Keratinocyte (primary cell): ENCODE measurements at regions not wholly inside any gene's neighbourhood (a gene's known extent, or its start where the extent isn't known, plus 50 kb on each side); places are given as distances from the start of the nearest gene placed in this dataset.

Source experiments
- DNase-seq: peaks from one replicate; pipeline ENCODE4 v3.0.0-alpha.2; 2011; ENCODE audit warnings: low read depth, missing footprints, low spot score
- FAIRE-seq: peaks from 2 replicates; lab custom pipeline; 2011; peaks lifted over from hg19 to GRCh38; lab: Jason Lieb, UNC
- H2AFZ ChIP-seq: 2 replicates; pipeline ENCODE4 v1.6.0; 2012; ENCODE audit warnings: low read length, control low read depth, inconsistent platforms; ENCODE audit not compliant: control insufficient read depth
- H3K27ac ChIP-seq: 2 replicates; pipeline ENCODE4 v1.5.1; 2011; ENCODE audit warnings: low read length; ENCODE audit not compliant: control insufficient read depth, insufficient read depth
- H3K27me3 ChIP-seq: 3 replicates; pipeline ENCODE4 v1.6.0; 2011; ENCODE audit warnings: low read length; ENCODE audit not compliant: control insufficient read depth, insufficient read depth; ENCODE audit errors: extremely low read depth
- H3K36me3 ChIP-seq, 2 experiments: 2 replicates in 1 of 2; 3 replicates in 1 of 2; pipeline ENCODE4 v1.5.1; 2011; ENCODE audit warnings: low read length in 2 of 2, mild to moderate bottlenecking in 1 of 2; ENCODE audit not compliant: control insufficient read depth in 2 of 2, insufficient read depth in 2 of 2; ENCODE audit errors: extremely low read depth in 1 of 2
- H3K4me1 ChIP-seq: 3 replicates; pipeline ENCODE4 v1.5.1; 2011; ENCODE audit warnings: low read length; ENCODE audit not compliant: control insufficient read depth, insufficient read depth; ENCODE audit errors: extremely low read depth
- H3K4me2 ChIP-seq: 3 replicates; pipeline ENCODE4 v1.6.0; 2011; ENCODE audit warnings: low read depth, low read length; ENCODE audit not compliant: control insufficient read depth, insufficient read depth; ENCODE audit errors: extremely low read depth
- H3K4me3 ChIP-seq, 3 experiments: fragments of 200-600 bp in 1 of 3; sonication (generic) in 1 of 3; 2 replicates in 2 of 3; 3 replicates in 1 of 3; pipeline ENCODE4 v1.5.1; 2011 to 2016; ENCODE audit warnings: low read length in 3 of 3, mild to moderate bottlenecking in 3 of 3, control low read depth in 2 of 3, inconsistent platforms in 1 of 3, low read depth in 1 of 3, mixed read lengths in 1 of 3, mixed run types in 1 of 3, moderate library complexity in 1 of 3; ENCODE audit not compliant: control insufficient read depth in 2 of 3, insufficient read depth in 2 of 3; ENCODE audit errors: extremely low read depth in 1 of 3
- H3K79me2 ChIP-seq: 2 replicates; pipeline ENCODE4 v1.6.0; 2012; ENCODE audit warnings: low read length; ENCODE audit not compliant: control insufficient read depth, insufficient read depth
- H3K9ac ChIP-seq: 3 replicates; pipeline ENCODE4 v1.6.0; 2011; ENCODE audit warnings: low read length; ENCODE audit not compliant: control insufficient read depth, insufficient read depth; ENCODE audit errors: extremely low read depth
- H3K9me1 ChIP-seq: 3 replicates; pipeline ENCODE4 v1.6.0; 2011; ENCODE audit warnings: low read length; ENCODE audit not compliant: control insufficient read depth, insufficient read depth; ENCODE audit errors: extremely low read depth
- H3K9me3 ChIP-seq: 2 replicates; pipeline ENCODE4 v1.5.1; 2012; ENCODE audit warnings: low read depth, low read length; ENCODE audit not compliant: control insufficient read depth
- H4K20me1 ChIP-seq: 3 replicates; pipeline ENCODE4 v1.6.0; 2011; ENCODE audit warnings: low read length; ENCODE audit not compliant: control insufficient read depth, insufficient read depth; ENCODE audit errors: extremely low read depth
- CTCF ChIP-seq, 3 experiments: IDR thresholded peaks in 1 of 3; conservative IDR thresholded peaks in 1 of 3; optimal IDR thresholded peaks in 1 of 3; 2 replicates in 2 of 3; 3 replicates in 1 of 3; pipeline versions ENCODE3 to v1.5.1; 2011; ENCODE audit warnings: low read length in 3 of 3, mild to moderate bottlenecking in 3 of 3, moderate library complexity in 2 of 3, control low read depth in 1 of 3, inconsistent platforms in 1 of 3; ENCODE audit not compliant: insufficient read depth in 2 of 3; ENCODE audit errors: extremely low read depth in 1 of 3
- EZH2 ChIP-seq: IDR thresholded peaks from one replicate; pipeline ENCODE4 v1.6.1; 2012; ENCODE audit warnings: inconsistent platforms, mild to moderate bottlenecking, low read length, moderate library complexity
- dilution Hi-C: fragments of 300-500 bp; cut with MboI; formaldehyde crosslinking; loops from one replicate; pipeline ENCODE4 v1.7.0; 2020; ENCODE audit warnings: low sequenced_read_pairs; ENCODE audit not compliant: extremely low pct_ligation_motif_present

GRCh38 chr18:56511996-56512395 is 126.4 kb downstream of the TXNL1 start:
- H3K9me1 ChIP-seq: no peaks in the 10 kb centered on the region
- H3K27ac ChIP-seq: no peak overlapping the region
- no peaks in the 10 kb centered on the region for H3K9me3 ChIP-seq
- H3K27me3 ChIP-seq: no peaks in the 10 kb centered on the region
- H3K4me3 ChIP-seq: no peak overlapping the region
- H3K79me2 ChIP-seq: no peaks in the 10 kb centered on the region
- DNase-seq (no peak), FAIRE-seq (no peak)
- H3K4me1 ChIP-seq: no peaks in the 10 kb centered on the region
- H4K20me1 ChIP-seq: no peaks in the 10 kb centered on the region
- TF ChIP-seq CTCF (optimal IDR thresholded peaks at IDR 0.05 in 1 of 3, IDR thresholded peaks at IDR 0.05 in 1 of 3, conservative IDR thresholded peaks at IDR 0.05 in 1 of 3; ENCODE audit: extremely low read depth in 1 of 3, insufficient read depth in 2 of 3, low read length in 3 of 3) (no peak), EZH2 (no peak)
- dilution Hi-C loops: no loop called here
- H3K36me3 ChIP-seq: no peaks in the 10 kb centered on the region
- no peak overlapping the region for H3K4me2 ChIP-seq
- H2AFZ ChIP-seq: no peak overlapping the region
- no peak overlapping the region for H3K9ac ChIP-seq

- no peak overlapping the region for H2AFZ ChIP-seq
- H3K27ac ChIP-seq: no peak overlapping the region
- DNase-seq (no peak), FAIRE-seq (no peak)
- H3K9me1 ChIP-seq: no peaks in the 10 kb centered on the region
- dilution Hi-C loops: no loop called here
- no peak overlapping the region for H3K4me3 ChIP-seq
- H3K9me3 ChIP-seq: no peaks in the 10 kb centered on the region
- no peaks in the 10 kb centered on the region for H3K4me1 ChIP-seq
- no peak overlapping the region for H3K4me2 ChIP-seq
- no peaks in the 10 kb centered on the region for H3K27me3 ChIP-seq
- no peaks in the 10 kb centered on the region for H3K36me3 ChIP-seq
- H3K9ac ChIP-seq: no peak overlapping the region
- TF ChIP-seq EZH2 (no peak), CTCF (optimal IDR thresholded peaks at IDR 0.05 in 1 of 3, IDR thresholded peaks at IDR 0.05 in 1 of 3, conservative IDR thresholded peaks at IDR 0.05 in 1 of 3; ENCODE audit: extremely low read depth in 1 of 3, insufficient read depth in 2 of 3, low read length in 3 of 3) (no peak)
- H3K79me2 ChIP-seq: no peaks in the 10 kb centered on the region
- no peaks in the 10 kb centered on the region for H4K20me1 ChIP-seq
Observed at GRCh38 chr18:56510108-56510507, 128.3 kb downstream of the TXNL1 start.
